Uterus (tissue), 3 donors: ENCODE measurements at regions not wholly inside any gene's neighbourhood (a gene's known extent, or its start where the extent isn't known, plus 50 kb on each side); places are given as distances from the start of the nearest gene placed in this dataset.

ENCODE experiments used
- DNase-seq, 2 donors: peaks; one replicate each; pipeline ENCODE4 v3.0.0-alpha.2; 2019 to 2020
- H3K27ac ChIP-seq, 2 donors: fragments of 200-600 bp; sonication (generic); 1 replicate in 1 of 2; 2 replicates in 1 of 2; pipeline ENCODE4 v1.5.1; 2016 to 2018
- H3K27me3 ChIP-seq, 2 donors: fragments of 200-600 bp; sonication (generic); one replicate each; pipeline ENCODE4 v1.5.1; 2018 to 2019; ENCODE audit warnings: control low read depth in 1 of 2
- H3K36me3 ChIP-seq, 2 donors: fragments of 200-600 bp; sonication (generic); one replicate each; pipeline ENCODE4 v1.5.1; 2019; ENCODE audit warnings: control low read depth in 1 of 2
- H3K4me1 ChIP-seq, 2 donors: fragments of 200-600 bp; sonication (generic); one replicate each; pipeline ENCODE4 v1.5.1; 2018 to 2019; ENCODE audit warnings: control low read depth in 1 of 2
- H3K4me3 ChIP-seq, 2 donors: fragments of 200-600 bp; sonication (generic); 1 replicate in 1 of 2; 2 replicates in 1 of 2; pipeline ENCODE4 v1.5.1; 2018 to 2019; ENCODE audit warnings: mild to moderate bottlenecking in 1 of 2
- H3K9me3 ChIP-seq, 2 donors: fragments of 200-600 bp; sonication (generic); one replicate each; pipeline ENCODE4 v1.5.1; 2019; ENCODE audit warnings: control low read depth in 1 of 2
- CTCF ChIP-seq, 4 experiments: fragments of 200-600 bp in 2 of 4; fragments of 450-650 bp in 2 of 4; sonication (generic) in 2 of 4; IDR thresholded peaks; one replicate each; pipeline ENCODE4 v1.5.1; 2016 to 2019; ENCODE audit warnings: antibody characterized with exemption in 4 of 4, mild to moderate bottlenecking in 2 of 4, moderate library complexity in 1 of 4
- POLR2A ChIP-seq, 2 donors: fragments of 450-650 bp; IDR thresholded peaks; one replicate each; pipeline ENCODE4 v1.6.1; 2016; ENCODE audit warnings: antibody characterized with exemption in 2 of 2, mild to moderate bottlenecking in 1 of 2, moderate library complexity in 1 of 2
- intact Hi-C: fragments of 100-400 bp; cut with DNase I; formaldehyde crosslinking; loops from one replicate; pipeline ENCODE4 v1.15.1; 2023; ENCODE audit warnings: low total_unique reads
- donor health status: DM: yes; HTN: yes; CAD: no.

GRCh38 chr6:142695016-142695415, 250.0 kb downstream of the HIVEP2 start:
- Histone ChIP-seq H3K27me3 (no peaks in the 10 kb centered on the region), H3K27ac (no peak overlapping the region), H3K36me3 (no peaks in the 10 kb centered on the region), H3K4me1 (peaks cover 0 to 4% of the 10 kb centered on the region in 2 donors), H3K4me3 (no peak overlapping the region), H3K9me3 (no peaks in the 10 kb centered on the region)
- intact Hi-C loops = no loop called here
- peak in 1 of 2 donors; percentile 46 for DNase-seq
- TF ChIP-seq POLR2A (IDR thresholded peaks at IDR 0.05) = no peak
- no peak for TF ChIP-seq CTCF (IDR thresholded peaks at IDR 0.05)

GRCh38 chr6:142696123-142697000, 248.6 kb downstream of the HIVEP2 start:
- peak overlapping the region; percentile 41 to 66 for H3K27ac ChIP-seq
- intact Hi-C loops = no loop called here
- H3K36me3 ChIP-seq = no peaks in the 10 kb centered on the region
- TF ChIP-seq CTCF (IDR thresholded peaks at IDR 0.05) = no peak
- no peak for TF ChIP-seq POLR2A (IDR thresholded peaks at IDR 0.05)
- no peak overlapping the region for H3K4me3 ChIP-seq
- H3K4me1 ChIP-seq = peaks cover 0 to 4% of the 10 kb centered on the region in 2 donors
- H3K27me3 ChIP-seq = no peaks in the 10 kb centered on the region
- H3K9me3 ChIP-seq = no peaks in the 10 kb centered on the region
- DNase-seq = peak; percentile 35 to 56

- Histone ChIP-seq H3K4me1 (peaks cover 0 to 4% of the 10 kb centered on the region in 2 donors), H3K27me3 (no peaks in the 10 kb centered on the region), H3K4me3 (no peak overlapping the region), H3K27ac (peak overlapping the region; percentile 33 to 66), H3K36me3 (no peaks in the 10 kb centered on the region), H3K9me3 (no peaks in the 10 kb centered on the region)
- DNase-seq = no peak
- intact Hi-C loops = no loop called here
- TF ChIP-seq CTCF (IDR thresholded peaks at IDR 0.05) (no peak), POLR2A (IDR thresholded peaks at IDR 0.05) (no peak)
These were observed 248.0 kb downstream of the HIVEP2 start for GRCh38 chr6:142697001-142697335.

- no peak for DNase-seq
- H3K4me3 ChIP-seq = no peak overlapping the region
- no peak for TF ChIP-seq CTCF (IDR thresholded peaks at IDR 0.05)
- TF ChIP-seq POLR2A (IDR thresholded peaks at IDR 0.05) = no peak
- no peaks in the 10 kb centered on the region for H3K27me3 ChIP-seq
- no peaks in the 10 kb centered on the region for H3K36me3 ChIP-seq
- intact Hi-C loops = no loop called here
- H3K27ac ChIP-seq = peak overlapping the region; percentile 1 to 66
- peaks cover 0 to 4% of the 10 kb centered on the region in 2 donors for H3K4me1 ChIP-seq
- no peaks in the 10 kb centered on the region for H3K9me3 ChIP-seq
These were observed 247.1 kb downstream of the HIVEP2 start for GRCh38 chr6:142697922-142698321.

GRCh38 chr6:142698751-142699150, 246.2 kb downstream of the HIVEP2 start:
- Histone ChIP-seq H3K4me1 (peaks cover 0 to 4% of the 10 kb centered on the region in 2 donors), H3K9me3 (no peaks in the 10 kb centered on the region), H3K4me3 (no peak overlapping the region), H3K27me3 (no peaks in the 10 kb centered on the region), H3K27ac (no peak overlapping the region), H3K36me3 (no peaks in the 10 kb centered on the region)
- DNase-seq = no peak
- TF ChIP-seq CTCF (IDR thresholded peaks at IDR 0.05) = no peak
- no peak for TF ChIP-seq POLR2A (IDR thresholded peaks at IDR 0.05)
- intact Hi-C loops = no loop called here
